GM23248 (cell line): ENCODE measurements at regions not wholly inside any gene's neighbourhood (a gene's known extent, or its start where the extent isn't known, plus 50 kb on each side); places are given as distances from the start of the nearest gene placed in this dataset.

Source experiments
- DNase-seq: peaks from one replicate; pipeline ENCODE4 v3.0.0-alpha.2; 2015
- H2AFZ ChIP-seq: fragments of 200-600 bp; sonication (generic); 2 replicates; pipeline ENCODE4 v1.6.1; 2016; ENCODE audit warnings: antibody characterized with exemption
- H3F3A ChIP-seq: fragments of 200-600 bp; sonication (generic); 2 replicates; pipeline ENCODE4 v1.6.1; 2016; ENCODE audit warnings: mild to moderate bottlenecking, antibody characterized with exemption, mixed run types; ENCODE audit not compliant: insufficient read depth
- H3K27ac ChIP-seq: fragments of 200-600 bp; sonication (generic); 2 replicates; pipeline ENCODE4 v1.5.1; 2016; ENCODE audit warnings: mild to moderate bottlenecking
- H3K27me3 ChIP-seq: fragments of 200-600 bp; sonication (generic); replicated peaks from 2 replicates; pipeline ENCODE4 v1.6.1; 2016; ENCODE audit warnings: mild to moderate bottlenecking; ENCODE audit not compliant: insufficient read depth
- H3K36me3 ChIP-seq: fragments of 200-600 bp; sonication (generic); 2 replicates; pipeline ENCODE4 v1.6.1; 2016; ENCODE audit warnings: low read depth, mild to moderate bottlenecking
- H3K4me1 ChIP-seq: fragments of 200-600 bp; sonication (generic); 2 replicates; pipeline ENCODE4 v1.6.1; 2016; ENCODE audit warnings: mild to moderate bottlenecking; ENCODE audit not compliant: insufficient read depth
- H3K4me2 ChIP-seq: fragments of 200-600 bp; sonication (generic); one replicate; pipeline ENCODE4 v1.6.1; 2016; ENCODE audit warnings: mild to moderate bottlenecking; ENCODE audit not compliant: unreplicated experiment
- H3K4me3 ChIP-seq: fragments of 200-600 bp; sonication (generic); 2 replicates; pipeline ENCODE4 v1.5.1; 2016; ENCODE audit warnings: mild to moderate bottlenecking
- H3K79me2 ChIP-seq: fragments of 200-600 bp; sonication (generic); 2 replicates; pipeline ENCODE4 v1.6.1; 2016; ENCODE audit warnings: mild to moderate bottlenecking; ENCODE audit not compliant: insufficient read depth
- H3K9ac ChIP-seq: fragments of 200-600 bp; sonication (generic); 2 replicates; pipeline ENCODE4 v1.6.1; 2016; ENCODE audit warnings: mild to moderate bottlenecking
- H3K9me2 ChIP-seq: fragments of 200-600 bp; sonication (generic); 2 replicates; pipeline ENCODE4 v1.6.1; 2016; ENCODE audit warnings: mixed run types, mild to moderate bottlenecking, moderate library complexity; ENCODE audit not compliant: insufficient read depth
- H3K9me3 ChIP-seq: fragments of 200-600 bp; sonication (generic); one replicate; pipeline ENCODE4 v1.6.1; 2017; ENCODE audit warnings: low read depth
- H4K20me1 ChIP-seq: fragments of 200-600 bp; sonication (generic); 2 replicates; pipeline ENCODE4 v1.6.0; 2016; ENCODE audit not compliant: insufficient read depth
- EZH2 ChIP-seq: fragments of 200-600 bp; sonication (generic); IDR thresholded peaks from 2 replicates; pipeline ENCODE4 v1.6.1; 2018; ENCODE audit warnings: antibody characterized with exemption, mild to moderate bottlenecking; ENCODE audit not compliant: insufficient read depth, poor library complexity, severe bottlenecking
- EZH2phosphoT487 ChIP-seq: fragments of 200-600 bp; sonication (generic); IDR thresholded peaks from 2 replicates; pipeline ENCODE4 v1.6.1; 2018; ENCODE audit warnings: antibody characterized with exemption, moderate library complexity, mild to moderate bottlenecking, low read depth; ENCODE audit not compliant: insufficient read depth
- WGBS, 2 experiments: methylation state at CpG; one replicate each; pipeline ENCODE4 v1.1.6; 2015 to 2017; ENCODE audit warnings: low lambda C conversion rate in 2 of 2, low coverage in 1 of 2; ENCODE audit errors: missing lambda C conversion rate in 2 of 2; 5-methylcytosine and 5-hydroxymethylcytosine counted together
- in situ Hi-C: fragments of 300-500 bp; cut with MboI; formaldehyde crosslinking; loops from 2 replicates; pipeline ENCODE4 v1.15.0; 2020

DNA sequence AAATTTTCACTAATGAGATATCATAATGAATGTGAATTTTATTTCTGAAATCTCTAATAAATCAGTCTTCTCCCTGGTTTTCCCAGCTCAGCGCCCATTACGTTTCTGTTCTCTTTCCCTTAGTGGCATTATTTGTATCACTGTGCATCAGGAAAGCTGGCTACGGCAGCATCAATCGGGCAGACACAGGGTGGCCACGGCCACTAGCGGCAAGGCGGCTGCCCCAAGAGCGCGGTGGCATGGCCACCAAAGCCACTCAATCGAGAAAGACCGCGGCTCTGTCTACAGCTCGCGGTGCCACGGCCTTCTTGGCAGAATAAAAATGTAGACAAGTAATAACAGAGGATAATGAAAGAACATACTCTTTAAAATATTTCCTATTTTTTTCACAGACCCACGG, 168.0 kb downstream of the RPIA start:
- WGBS, 2 experiments, result 77 to 79% methylated on average over 16 of the region's 16 CpGs
- Histone ChIP-seq H3K27me3 (peaks cover 3% of the 10 kb centered on the region; the same call in 1 of the 2 replicates), H3K9me2 (no peaks in the 10 kb centered on the region)

DNA sequence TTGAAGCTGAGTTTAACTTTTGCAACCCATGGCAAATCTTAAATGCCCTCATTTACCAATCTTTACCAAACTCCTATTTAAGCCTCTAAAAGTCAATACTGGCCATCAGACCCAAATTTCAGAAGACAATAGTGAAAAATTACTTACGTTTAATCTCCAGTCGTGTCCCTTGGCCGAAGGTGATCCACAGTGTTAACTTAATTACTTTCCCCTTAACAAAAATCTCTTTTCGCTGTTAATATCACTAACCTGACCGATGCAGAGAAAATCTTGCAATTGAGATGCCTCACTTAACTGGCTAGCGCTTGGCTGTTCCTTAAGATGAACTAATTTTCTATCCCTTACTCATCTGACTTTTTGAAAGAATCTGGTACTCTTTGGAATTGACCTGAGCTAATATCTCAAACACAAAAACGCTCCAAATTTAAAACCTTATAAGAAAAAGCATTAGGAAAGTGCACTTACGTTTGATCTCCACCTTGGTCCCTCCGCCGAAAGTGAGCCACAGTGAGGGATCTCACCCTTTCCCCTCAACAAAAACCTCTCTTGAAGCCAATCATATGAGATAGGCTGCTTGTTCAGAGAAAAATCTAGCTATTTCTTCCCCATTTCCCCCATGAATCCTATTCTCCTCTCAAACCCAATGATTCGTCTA, 169.1 kb downstream of the RPIA start:
- Histone ChIP-seq H3K79me2 (no peaks in the 10 kb centered on the region), H3F3A (no peaks in the 10 kb centered on the region), H3K4me1 (no peaks in the 10 kb centered on the region), H3K9me3 (no peaks in the 10 kb centered on the region), H3K27me3 (peaks cover 13% of the 10 kb centered on the region), H3K4me3 (no peak overlapping the region), H3K4me2 (no peak overlapping the region), H3K9ac (no peak overlapping the region), H3K27ac (no peak overlapping the region), H3K36me3 (no peaks in the 10 kb centered on the region), H2AFZ (no peak overlapping the region), H3K9me2 (no peaks in the 10 kb centered on the region), H4K20me1 (no peaks in the 10 kb centered on the region)
- TF ChIP-seq EZH2phosphoT487, result no peak
- TF ChIP-seq EZH2, result no peak
- in situ Hi-C loops, result no loop called here
- 57 to 58% methylated on average over 11 of the region's 11 CpGs for WGBS, 2 experiments
- no peak for DNase-seq

More for the DNA sequence above, 168.0 kb downstream of the RPIA start:
- H3K9me3 ChIP-seq, result no peaks in the 10 kb centered on the region
- no peak overlapping the region for H3K27ac ChIP-seq
- no peak overlapping the region for H3K9ac ChIP-seq
- H3K79me2 ChIP-seq, result no peaks in the 10 kb centered on the region
- TF ChIP-seq EZH2 (no peak), EZH2phosphoT487 (no peak)
- H4K20me1 ChIP-seq, result no peaks in the 10 kb centered on the region
- H2AFZ ChIP-seq, result no peak overlapping the region
- DNase-seq, result no peak
- H3K36me3 ChIP-seq, result no peaks in the 10 kb centered on the region
- H3F3A ChIP-seq, result no peaks in the 10 kb centered on the region
- no peak overlapping the region for H3K4me3 ChIP-seq
- H3K4me1 ChIP-seq, result no peaks in the 10 kb centered on the region
- in situ Hi-C loops, result no loop called here
- no peak overlapping the region for H3K4me2 ChIP-seq

DNA sequence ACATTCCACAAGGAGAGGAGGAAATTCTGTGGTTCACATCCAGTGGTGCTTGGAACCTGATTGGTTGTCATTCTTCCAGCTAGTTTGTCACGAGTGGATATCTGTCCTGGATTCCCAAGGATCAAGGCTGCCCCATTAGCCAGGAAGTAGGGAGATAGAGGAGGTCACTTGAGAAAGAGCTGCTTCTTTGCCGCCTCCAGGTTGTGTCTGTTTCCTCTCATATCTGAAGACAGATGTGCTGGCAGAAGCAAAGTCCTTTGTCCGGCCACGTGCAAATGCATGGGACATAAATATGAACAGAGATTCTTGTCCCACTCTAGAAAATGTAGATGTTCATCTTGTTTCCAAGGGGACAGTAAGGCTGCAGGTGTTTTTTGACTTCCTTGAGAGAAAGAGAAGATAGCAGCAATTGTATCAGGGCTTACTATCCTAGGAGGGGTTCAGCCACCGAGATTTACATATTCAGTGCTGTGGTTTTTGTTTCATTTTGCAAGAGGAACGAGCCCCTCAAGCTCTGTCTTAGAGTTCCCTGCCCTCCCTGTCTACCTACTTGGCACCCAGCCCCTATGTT, 174.4 kb downstream of the RPIA start:
- TF ChIP-seq EZH2phosphoT487 (no peak), EZH2 (no peak)
- no peaks in the 10 kb centered on the region for H3F3A ChIP-seq
- 16 to 19% methylated on average over 6 of the region's 6 CpGs for WGBS, 2 experiments
- H4K20me1 ChIP-seq, result no peaks in the 10 kb centered on the region
- H3K79me2 ChIP-seq, result no peaks in the 10 kb centered on the region
- no peak for DNase-seq
- no peaks in the 10 kb centered on the region for H3K4me1 ChIP-seq
- no peak overlapping the region for H3K4me3 ChIP-seq
- H3K9me3 ChIP-seq, result no peaks in the 10 kb centered on the region
- no peak overlapping the region for H3K27ac ChIP-seq
- no peak overlapping the region for H3K4me2 ChIP-seq
- peaks cover 35% of the 10 kb centered on the region for H3K27me3 ChIP-seq
- H3K9me2 ChIP-seq, result no peaks in the 10 kb centered on the region
- in situ Hi-C loops, result no loop called here
- H2AFZ ChIP-seq, result no peak overlapping the region
- H3K9ac ChIP-seq, result no peak overlapping the region
- H3K36me3 ChIP-seq, result no peaks in the 10 kb centered on the region

DNA sequence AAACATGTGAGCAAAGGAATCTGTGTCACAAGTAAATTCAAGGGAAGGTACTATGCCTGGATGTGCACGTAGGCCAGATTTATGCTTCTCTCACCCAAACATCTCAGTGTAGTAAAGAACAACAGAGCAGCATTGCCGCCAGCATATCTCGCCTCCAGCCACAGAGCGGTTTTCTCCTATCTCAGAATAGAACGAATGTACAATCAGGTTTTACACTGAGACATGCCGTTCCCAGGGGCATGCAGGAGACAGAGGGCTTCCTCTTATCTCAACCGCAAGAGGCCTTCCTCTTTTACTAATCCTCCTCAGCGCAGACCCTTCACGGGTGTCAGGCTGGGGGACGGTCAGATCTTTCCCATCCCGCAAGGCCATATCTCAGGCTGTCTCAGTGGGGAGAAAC, 175.3 kb downstream of the RPIA start:
- no peak overlapping the region for H3K4me3 ChIP-seq
- WGBS, 2 experiments, result 57 to 58% methylated on average over 11 of the region's 11 CpGs
- no peak overlapping the region for H3K4me2 ChIP-seq
- H3K9me3 ChIP-seq, result no peaks in the 10 kb centered on the region
- H3K9ac ChIP-seq, result no peak overlapping the region
- DNase-seq, result no peak
- H2AFZ ChIP-seq, result no peak overlapping the region
- no peaks in the 10 kb centered on the region for H3K36me3 ChIP-seq
- H4K20me1 ChIP-seq, result no peaks in the 10 kb centered on the region
- no peaks in the 10 kb centered on the region for H3K79me2 ChIP-seq
- H3F3A ChIP-seq, result no peaks in the 10 kb centered on the region
- peaks cover 44% of the 10 kb centered on the region for H3K27me3 ChIP-seq
- H3K27ac ChIP-seq, result no peak overlapping the region
- TF ChIP-seq EZH2phosphoT487 (no peak), EZH2 (no peak)
- H3K4me1 ChIP-seq, result no peaks in the 10 kb centered on the region
- in situ Hi-C loops, result no loop called here
- no peaks in the 10 kb centered on the region for H3K9me2 ChIP-seq
